ENCODE measurements at regions not wholly inside any gene's neighbourhood (a gene's known extent, or its start where the extent isn't known, plus 50 kb on each side); places are given as distances from the start of the nearest gene placed in this dataset.
"Not testable (repeated sequence)": the region's sequence is repeated elsewhere in the genome, so short reads cannot be mapped to it uniquely, and the experiment has no call there.

DNA sequence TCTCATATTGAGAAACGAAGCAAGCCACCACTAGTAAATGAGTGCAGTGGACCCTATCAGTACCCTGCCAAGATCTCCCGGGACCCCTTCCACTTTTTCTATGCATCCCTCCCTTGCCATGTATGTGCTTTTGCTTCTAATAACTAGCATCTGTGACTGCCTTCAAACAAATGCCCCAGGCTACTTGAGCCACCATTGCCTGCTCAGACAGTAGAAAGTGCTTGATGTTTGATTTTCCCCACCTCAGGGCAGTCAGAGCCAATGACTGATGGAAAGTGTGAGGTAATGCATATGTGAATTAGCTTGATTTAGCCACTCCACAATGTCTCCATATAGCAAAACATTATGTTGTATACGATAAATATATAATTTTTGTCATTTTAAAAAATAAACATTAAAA lies 797.3 kb upstream of the ACO1 start:
- no peak for DNase-seq

DNA sequence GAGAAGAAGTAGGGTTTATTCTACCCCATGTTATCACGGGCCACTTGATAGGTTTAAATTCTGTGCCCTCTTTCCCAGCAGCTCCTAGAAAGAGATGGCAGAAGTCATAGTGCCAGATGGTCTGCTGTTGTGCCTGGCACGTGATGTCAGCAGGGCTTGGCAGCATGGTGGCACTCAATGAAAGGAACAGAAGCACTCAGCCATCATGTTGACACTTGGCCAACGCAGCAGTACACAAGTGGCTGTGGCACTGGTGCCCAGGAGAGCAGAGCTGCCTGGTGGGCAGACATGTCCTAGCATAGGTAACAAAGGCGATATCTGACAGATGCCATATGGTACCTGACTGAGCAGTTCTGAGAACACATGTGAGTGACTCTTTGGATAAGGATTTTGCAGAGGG lies 796.4 kb upstream of the ACO1 start:
- no peak for DNase-seq

DNA sequence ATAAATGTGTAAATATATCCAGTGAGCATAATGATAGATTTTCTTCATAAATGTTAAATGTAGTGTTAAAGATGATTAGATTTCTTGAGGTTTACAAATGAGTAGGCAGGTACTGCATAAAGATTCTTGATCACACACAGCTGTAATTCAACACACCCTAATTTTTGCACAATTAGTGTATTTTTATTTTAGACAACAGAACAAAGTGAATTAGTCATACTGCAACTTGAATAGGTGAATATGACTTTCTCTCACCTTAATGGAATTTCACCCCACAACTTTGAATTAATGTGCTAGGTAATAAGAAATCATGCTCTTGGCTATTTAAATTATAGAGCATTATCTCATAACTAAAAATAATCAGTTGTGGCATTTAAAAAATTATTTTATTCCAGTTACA lies 795.7 kb upstream of the ACO1 start:
- no peak for DNase-seq

DNA sequence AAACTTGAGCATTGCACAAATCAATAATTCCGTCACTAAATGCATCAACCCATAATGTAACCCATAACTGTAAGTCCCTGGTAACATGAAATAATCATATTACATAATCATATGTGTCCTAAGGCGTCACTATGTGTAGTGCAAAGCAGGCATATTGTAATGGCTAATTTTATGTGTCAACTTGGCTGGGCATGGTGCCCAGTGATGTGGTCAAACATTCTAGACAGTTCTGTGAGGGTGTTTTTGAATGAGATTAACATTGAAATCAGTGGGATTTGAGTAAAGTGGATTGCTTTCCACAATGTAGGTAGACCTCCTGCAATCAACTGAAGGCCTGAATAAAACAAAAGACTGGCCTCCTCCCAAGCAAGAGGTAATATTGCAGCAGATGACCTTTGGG lies 794.4 kb upstream of the ACO1 start:
- no peak for DNase-seq

DNA sequence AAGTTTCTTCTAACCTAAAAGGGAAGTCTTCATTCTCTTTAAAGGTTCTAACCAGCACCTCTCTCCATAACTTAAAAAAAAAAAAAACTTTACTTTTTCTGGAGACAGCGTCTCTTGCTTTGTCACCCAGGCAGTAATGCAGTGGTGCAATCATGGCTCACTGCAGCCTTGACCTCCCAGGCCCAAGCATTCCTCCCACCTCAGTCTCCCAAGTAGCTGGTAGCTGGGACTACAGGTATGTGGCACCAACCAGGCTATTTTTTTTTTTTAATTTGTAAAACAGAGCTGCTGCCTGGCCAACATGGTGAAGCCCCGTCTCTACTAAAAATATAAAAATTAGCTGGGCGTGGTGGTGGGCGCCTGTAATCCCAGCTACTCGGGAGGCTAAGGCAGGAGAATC lies 787.4 kb upstream of the ACO1 start:
- not testable (repeated sequence) for DNase-seq

- DNase-seq, result peak in 1 of 2 donors; percentile 12
Observed at GRCh38 chr9:31597977-31598376, 786.5 kb upstream of the ACO1 start.

DNA sequence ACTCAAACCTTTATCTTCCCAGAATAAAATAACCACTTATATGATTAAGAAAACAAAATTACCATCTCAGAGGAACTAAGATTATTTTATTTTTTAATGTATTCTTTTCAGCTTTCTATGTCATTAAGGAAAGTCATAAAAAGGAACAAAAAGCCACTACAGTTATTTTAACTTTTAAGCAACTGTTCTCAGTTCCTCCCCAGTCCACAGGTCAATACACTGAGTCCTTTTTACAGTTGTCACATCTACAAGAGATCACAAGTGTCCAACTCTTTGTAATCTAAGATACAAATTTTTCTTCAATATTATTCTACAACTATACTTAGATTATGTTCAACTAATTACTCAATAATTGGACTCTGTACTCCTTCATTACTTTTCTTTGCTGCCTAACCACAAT lies 782.8 kb upstream of the ACO1 start:
- no peak for DNase-seq

DNA sequence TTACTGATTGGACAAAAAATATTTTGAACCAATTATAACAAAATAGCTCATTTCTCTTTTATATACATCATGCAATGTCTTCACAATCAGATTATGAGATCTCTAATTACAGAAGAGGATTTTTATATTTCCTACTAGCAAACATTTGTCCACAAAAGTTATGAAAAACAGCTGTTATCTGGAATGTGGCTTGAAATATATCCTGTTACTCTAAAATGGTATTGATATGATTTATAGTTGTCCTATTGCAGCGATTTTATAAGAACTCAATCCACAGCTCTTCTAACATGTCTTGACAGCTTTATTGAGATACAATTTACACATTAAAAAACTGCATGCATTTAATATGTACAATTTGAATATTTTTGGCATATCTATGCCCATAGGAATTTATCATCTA lies 779.9 kb upstream of the ACO1 start:
- no peak for DNase-seq

DNA sequence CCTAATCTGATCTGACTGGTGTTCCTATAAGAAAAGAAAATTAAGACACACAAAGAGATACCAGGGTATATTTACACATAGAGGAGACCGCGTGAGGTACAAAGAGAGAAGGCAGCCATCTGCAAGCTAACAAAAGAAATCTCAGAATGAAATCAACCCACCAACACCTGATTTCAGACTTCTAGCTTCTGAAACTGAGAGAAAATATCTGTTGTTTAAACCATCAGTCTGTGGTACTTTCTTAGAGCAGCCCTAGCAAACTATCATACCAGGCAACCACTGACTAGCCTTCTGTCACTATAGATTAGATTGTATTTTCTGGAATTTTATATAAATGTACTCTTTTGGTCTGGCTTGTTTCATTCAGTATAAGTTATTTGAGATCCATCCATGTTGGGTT lies 779.3 kb upstream of the ACO1 start:
- DNase-seq, result no peak

GRCh38 chr9:31606678-31607077 lies 777.8 kb upstream of the ACO1 start:
- no peak for DNase-seq

DNA sequence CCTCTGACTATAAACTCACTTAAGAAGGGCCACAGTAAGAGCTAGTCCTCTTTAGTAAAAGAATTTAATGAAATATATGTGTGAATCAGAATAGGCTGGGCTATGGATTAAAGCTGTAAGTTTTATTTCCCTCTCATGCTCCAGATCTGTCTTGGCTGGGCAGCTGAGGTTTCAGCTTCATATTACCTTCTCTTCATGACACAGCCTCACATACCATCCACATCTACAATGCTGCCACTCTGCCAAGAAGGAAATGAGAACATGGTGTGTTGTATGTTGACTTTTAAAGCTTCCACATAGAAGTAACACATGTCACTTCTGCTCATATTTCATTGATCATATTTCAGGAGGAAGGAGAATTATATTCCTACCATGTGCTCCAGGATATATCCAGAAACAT lies 776.0 kb upstream of the ACO1 start:
- no peak for DNase-seq

- DNase-seq, result no peak
Observed at GRCh38 chr9:31608881-31609280, 775.6 kb upstream of the ACO1 start.

DNA sequence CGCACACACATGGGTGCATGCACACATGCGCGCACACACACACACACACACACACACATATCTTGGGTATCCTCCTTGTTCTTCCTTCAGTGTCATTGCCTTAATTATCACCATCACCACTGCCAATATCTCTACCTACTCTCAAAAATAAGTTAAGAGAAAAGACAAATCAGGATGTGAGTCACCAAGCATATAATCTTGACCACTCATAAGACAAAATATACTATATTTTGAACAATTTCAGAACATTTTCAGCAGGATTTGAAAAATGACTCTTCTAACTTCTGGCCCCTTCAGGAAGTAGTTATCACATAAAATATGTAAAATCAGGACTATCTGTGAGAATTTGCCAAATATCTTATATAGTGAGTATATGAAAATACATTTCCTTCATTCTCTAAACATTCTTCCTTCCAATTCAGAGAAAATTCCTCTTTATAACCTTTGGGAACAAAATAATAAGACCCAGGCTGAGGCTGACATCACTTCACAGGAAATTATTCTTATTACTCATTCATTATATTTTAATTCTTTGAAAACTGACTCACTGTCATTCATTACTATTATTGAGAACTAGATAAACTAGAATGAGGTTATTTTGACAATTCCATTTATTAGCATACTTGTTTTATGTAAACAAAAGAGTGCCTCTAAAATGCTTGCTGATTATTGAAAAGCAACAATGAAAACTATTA lies 772.0 kb upstream of the ACO1 start:
- no peak for DNase-seq

- no peak for DNase-seq
Observed at GRCh38 chr9:31615966-31616365, 768.5 kb upstream of the ACO1 start.

DNA sequence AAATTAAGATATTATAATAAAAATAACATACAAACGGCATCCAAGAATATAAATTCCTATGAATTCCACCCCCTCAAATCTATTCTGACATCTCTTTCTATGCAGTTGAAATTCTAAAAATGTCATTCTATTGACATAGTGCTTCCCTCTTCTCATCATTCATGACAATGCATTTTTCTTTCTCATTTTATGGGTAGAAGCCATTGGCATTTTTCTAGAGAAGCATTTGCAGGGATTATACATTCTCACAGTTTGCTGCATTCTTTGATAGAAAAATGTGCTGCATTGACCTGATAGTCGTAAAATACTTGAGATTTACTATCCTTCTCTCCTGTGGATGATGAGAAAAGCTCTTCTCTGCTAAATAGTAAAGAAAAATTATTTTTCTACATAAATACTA lies 760.9 kb upstream of the ACO1 start:
- no peak for DNase-seq

GRCh38 chr9:31629292-31629691 lies 755.2 kb upstream of the ACO1 start:
- no peak for DNase-seq

DNA sequence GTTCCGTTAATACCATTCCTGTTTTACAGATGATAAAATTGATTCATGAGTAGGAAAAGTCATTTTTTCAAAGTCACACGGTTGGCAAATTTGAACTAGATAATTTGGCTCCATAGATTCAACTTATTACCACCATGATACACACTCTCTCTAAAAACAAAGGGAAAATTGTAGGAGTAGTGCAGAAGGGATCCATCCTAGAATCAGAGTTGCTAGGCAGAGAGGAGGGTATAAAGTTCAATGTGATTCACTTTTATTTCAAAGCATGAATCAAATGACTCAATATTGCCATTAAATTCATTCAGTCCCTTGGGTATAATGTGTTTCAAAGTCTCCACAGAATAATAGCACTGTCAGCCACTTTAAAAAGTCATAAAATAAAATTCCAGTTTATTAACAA lies 747.2 kb upstream of the ACO1 start:
- DNase-seq, result no peak

GRCh38 chr9:31637861-31638260 lies 746.6 kb upstream of the ACO1 start:
- no peak for DNase-seq

- no peak for DNase-seq
Observed at GRCh38 chr9:31639451-31639850, 745.0 kb upstream of the ACO1 start.

GRCh38 chr9:31669311-31669710 lies 715.1 kb upstream of the ACO1 start:
- DNase-seq, result no peak

GRCh38 chr9:31671011-31671410 lies 713.4 kb upstream of the ACO1 start:
- no peak for DNase-seq

DNA sequence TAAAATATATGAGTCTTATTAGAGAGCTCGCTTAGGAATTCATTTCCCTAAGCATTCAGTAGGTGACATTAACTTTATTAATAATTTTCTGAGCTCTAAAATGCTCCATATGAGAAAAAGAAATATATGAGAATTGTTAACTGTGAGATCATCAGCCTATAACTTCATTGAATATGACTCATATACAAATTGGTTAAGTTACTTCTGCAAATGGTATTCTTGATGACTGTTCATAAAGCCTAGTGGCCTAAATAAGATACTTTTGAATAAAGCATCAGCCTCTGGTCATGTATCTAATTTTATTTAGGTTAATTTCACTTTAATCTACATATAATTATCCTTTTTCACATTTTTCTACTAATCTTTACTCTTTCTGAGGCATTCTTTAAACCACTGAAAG lies 710.2 kb upstream of the ACO1 start:
- no peak for DNase-seq

DNA sequence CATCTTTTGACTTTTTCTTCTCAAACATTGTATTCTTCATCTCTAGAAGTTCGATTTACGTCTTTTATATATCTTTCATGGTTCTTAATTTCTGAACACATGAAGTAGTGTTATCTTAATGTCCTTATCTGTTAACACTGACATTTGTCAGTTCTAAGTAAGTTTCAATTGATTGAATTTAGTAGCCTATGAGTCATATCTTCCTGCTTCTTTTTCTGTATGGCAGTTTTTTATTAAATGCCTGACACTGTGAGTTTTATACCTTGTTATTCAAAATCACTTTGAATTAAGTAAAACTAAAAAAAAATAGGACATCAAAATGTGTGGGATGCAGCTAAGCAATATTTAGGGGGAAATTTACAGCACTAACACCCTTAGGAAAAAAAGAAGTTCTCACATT lies 707.0 kb upstream of the ACO1 start:
- no peak for DNase-seq

DNA sequence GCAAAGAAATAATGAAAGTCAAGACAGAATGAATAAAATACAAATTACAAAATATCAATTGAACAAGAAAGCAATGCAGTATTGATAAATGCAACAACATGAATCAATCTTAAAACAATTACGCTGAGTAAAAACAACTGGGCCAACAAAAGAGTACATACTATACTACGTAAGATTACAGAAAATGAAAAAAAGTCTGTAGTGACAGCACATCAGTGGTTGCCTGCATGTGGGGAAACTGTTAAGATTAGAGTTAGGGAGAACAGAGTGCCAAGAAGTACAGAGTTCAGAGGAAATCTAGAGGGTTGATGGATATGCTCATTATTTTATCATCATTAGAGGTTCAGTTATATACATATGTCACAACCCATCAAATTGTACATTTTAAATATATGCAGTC lies 706.6 kb upstream of the ACO1 start:
- DNase-seq, result no peak

- DNase-seq, result no peak
Observed at GRCh38 chr9:31683116-31683515, 701.3 kb upstream of the ACO1 start.

- DNase-seq, result no peak
Observed at GRCh38 chr9:31697956-31698355, 686.5 kb upstream of the ACO1 start.

All from CD4-positive, alpha-beta T cell treated with Interferon alpha-2 for 1 hour (primary cell).